ENCODE measurements at regions not wholly inside any gene's neighbourhood (a gene's known extent, or its start where the extent isn't known, plus 50 kb on each side); places are given as distances from the start of the nearest gene placed in this dataset.

- no peak overlapping the region for H3K27ac ChIP-seq
- DNase-seq, result no peak
- H3K27me3 ChIP-seq (ENCODE audit: insufficient read depth, low read depth, severe bottlenecking), result no peaks in the 10 kb centered on the region
Measured at GRCh38 chr12:67370979-67371378, 101.8 kb downstream of the CAND1 start.

DNA sequence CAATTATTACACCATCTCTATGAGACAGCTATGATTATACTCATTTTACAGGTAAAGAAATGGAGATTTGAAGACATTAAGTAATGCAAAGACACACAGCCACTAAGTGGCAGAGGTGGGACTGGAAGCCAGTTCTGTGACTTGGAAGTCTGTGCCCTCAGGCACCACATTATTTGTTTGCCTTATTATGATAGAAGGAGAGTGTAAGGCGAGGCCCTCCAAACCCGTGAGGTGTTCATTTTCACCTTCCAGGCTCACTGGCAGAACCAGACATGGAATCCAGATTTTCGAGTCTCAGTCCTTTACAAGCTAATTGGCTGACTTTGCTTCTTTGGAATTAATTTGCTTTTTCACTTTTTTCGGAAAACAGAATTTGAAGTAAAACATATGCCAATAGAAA, 107.9 kb downstream of the CAND1 start:
- Histone ChIP-seq H3K4me3 (ENCODE audit: low read depth, low read length) (no peak overlapping the region), H3K9me3 (ENCODE audit: severe bottlenecking) (no peaks in the 10 kb centered on the region), H3K27ac (no peak overlapping the region), H3K36me3 (no peaks in the 10 kb centered on the region), H3K27me3 (ENCODE audit: insufficient read depth, low read depth, severe bottlenecking) (no peaks in the 10 kb centered on the region)
- TF ChIP-seq, protein P1, sequence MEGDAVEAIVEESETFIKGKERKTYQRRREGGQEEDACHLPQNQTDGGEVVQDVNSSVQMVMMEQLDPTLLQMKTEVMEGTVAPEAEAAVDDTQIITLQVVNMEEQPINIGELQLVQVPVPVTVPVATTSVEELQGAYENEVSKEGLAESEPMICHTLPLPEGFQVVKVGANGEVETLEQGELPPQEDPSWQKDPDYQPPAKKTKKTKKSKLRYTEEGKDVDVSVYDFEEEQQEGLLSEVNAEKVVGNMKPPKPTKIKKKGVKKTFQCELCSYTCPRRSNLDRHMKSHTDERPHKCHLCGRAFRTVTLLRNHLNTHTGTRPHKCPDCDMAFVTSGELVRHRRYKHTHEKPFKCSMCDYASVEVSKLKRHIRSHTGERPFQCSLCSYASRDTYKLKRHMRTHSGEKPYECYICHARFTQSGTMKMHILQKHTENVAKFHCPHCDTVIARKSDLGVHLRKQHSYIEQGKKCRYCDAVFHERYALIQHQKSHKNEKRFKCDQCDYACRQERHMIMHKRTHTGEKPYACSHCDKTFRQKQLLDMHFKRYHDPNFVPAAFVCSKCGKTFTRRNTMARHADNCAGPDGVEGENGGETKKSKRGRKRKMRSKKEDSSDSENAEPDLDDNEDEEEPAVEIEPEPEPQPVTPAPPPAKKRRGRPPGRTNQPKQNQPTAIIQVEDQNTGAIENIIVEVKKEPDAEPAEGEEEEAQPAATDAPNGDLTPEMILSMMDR (IDR thresholded peaks at IDR 0.05; ENCODE audit: low read depth, low read length), result no peak
- DNase-seq, result no peak

More at GRCh38 chr12:67370979-67371378, 101.8 kb downstream of the CAND1 start:
- no peaks in the 10 kb centered on the region for H3K36me3 ChIP-seq
- no peaks in the 10 kb centered on the region for H3K9me3 ChIP-seq (ENCODE audit: severe bottlenecking)
- TF ChIP-seq, protein P1 (IDR thresholded peaks at IDR 0.05; ENCODE audit: low read depth, low read length), result no peak
- no peak overlapping the region for H3K4me3 ChIP-seq (ENCODE audit: low read depth, low read length)

GRCh38 chr12:67377541-67377940, 108.4 kb downstream of the CAND1 start:
- no peaks in the 10 kb centered on the region for H3K36me3 ChIP-seq
- H3K27me3 ChIP-seq (ENCODE audit: insufficient read depth, low read depth, severe bottlenecking), result no peaks in the 10 kb centered on the region
- no peaks in the 10 kb centered on the region for H3K9me3 ChIP-seq (ENCODE audit: severe bottlenecking)
- DNase-seq, result no peak
- TF ChIP-seq, protein P1 (IDR thresholded peaks at IDR 0.05; ENCODE audit: low read depth, low read length), result no peak
- no peak overlapping the region for H3K4me3 ChIP-seq (ENCODE audit: low read depth, low read length)
- no peak overlapping the region for H3K27ac ChIP-seq

GRCh38 chr12:67382241-67382871, 113.2 kb downstream of the CAND1 start:
- DNase-seq, result no peak
- Histone ChIP-seq H3K9me3 (ENCODE audit: severe bottlenecking) (no peaks in the 10 kb centered on the region), H3K4me3 (ENCODE audit: low read depth, low read length) (no peak overlapping the region), H3K27ac (no peak overlapping the region), H3K27me3 (ENCODE audit: insufficient read depth, low read depth, severe bottlenecking) (no peaks in the 10 kb centered on the region), H3K36me3 (no peaks in the 10 kb centered on the region)
- TF ChIP-seq, protein P1 (IDR thresholded peaks at IDR 0.05; ENCODE audit: low read depth, low read length), result no peak

- Histone ChIP-seq H3K4me3 (ENCODE audit: low read depth, low read length) (no peak overlapping the region), H3K9me3 (ENCODE audit: severe bottlenecking) (no peaks in the 10 kb centered on the region), H3K36me3 (no peaks in the 10 kb centered on the region), H3K27me3 (ENCODE audit: insufficient read depth, low read depth, severe bottlenecking) (no peaks in the 10 kb centered on the region), H3K27ac (no peak overlapping the region)
- no peak for DNase-seq
- TF ChIP-seq, protein P1 (IDR thresholded peaks at IDR 0.05; ENCODE audit: low read depth, low read length), result no peak
Measured at GRCh38 chr12:67386869-67387565, 117.9 kb downstream of the CAND1 start.
